Keratinocyte (primary cell): ENCODE measurements at regions not wholly inside any gene's neighbourhood (a gene's known extent, or its start where the extent isn't known, plus 50 kb on each side); places are given as distances from the start of the nearest gene placed in this dataset.
A peak's percentile ranks its signal among the peaks of the same experiment; 100 is the strongest.
"Not testable (repeated sequence)": the region's sequence is repeated elsewhere in the genome, so short reads cannot be mapped to it uniquely, and the experiment has no call there.

Experiments
- DNase-seq: peaks from one replicate; pipeline ENCODE4 v3.0.0-alpha.2; 2011; ENCODE audit warnings: low read depth, missing footprints, low spot score
- FAIRE-seq: peaks from 2 replicates; lab custom pipeline; 2011; peaks lifted over from hg19 to GRCh38; lab: Jason Lieb, UNC
- H2AFZ ChIP-seq: 2 replicates; pipeline ENCODE4 v1.6.0; 2012; ENCODE audit warnings: low read length, control low read depth, inconsistent platforms; ENCODE audit not compliant: control insufficient read depth
- H3K27ac ChIP-seq: 2 replicates; pipeline ENCODE4 v1.5.1; 2011; ENCODE audit warnings: low read length; ENCODE audit not compliant: control insufficient read depth, insufficient read depth
- H3K27me3 ChIP-seq: 3 replicates; pipeline ENCODE4 v1.6.0; 2011; ENCODE audit warnings: low read length; ENCODE audit not compliant: control insufficient read depth, insufficient read depth; ENCODE audit errors: extremely low read depth
- H3K36me3 ChIP-seq, 2 experiments: 2 replicates in 1 of 2; 3 replicates in 1 of 2; pipeline ENCODE4 v1.5.1; 2011; ENCODE audit warnings: low read length in 2 of 2, mild to moderate bottlenecking in 1 of 2; ENCODE audit not compliant: control insufficient read depth in 2 of 2, insufficient read depth in 2 of 2; ENCODE audit errors: extremely low read depth in 1 of 2
- H3K4me1 ChIP-seq: 3 replicates; pipeline ENCODE4 v1.5.1; 2011; ENCODE audit warnings: low read length; ENCODE audit not compliant: control insufficient read depth, insufficient read depth; ENCODE audit errors: extremely low read depth
- H3K4me2 ChIP-seq: 3 replicates; pipeline ENCODE4 v1.6.0; 2011; ENCODE audit warnings: low read depth, low read length; ENCODE audit not compliant: control insufficient read depth, insufficient read depth; ENCODE audit errors: extremely low read depth
- H3K4me3 ChIP-seq, 3 experiments: fragments of 200-600 bp in 1 of 3; sonication (generic) in 1 of 3; 2 replicates in 2 of 3; 3 replicates in 1 of 3; pipeline ENCODE4 v1.5.1; 2011 to 2016; ENCODE audit warnings: low read length in 3 of 3, mild to moderate bottlenecking in 3 of 3, control low read depth in 2 of 3, inconsistent platforms in 1 of 3, low read depth in 1 of 3, mixed read lengths in 1 of 3, mixed run types in 1 of 3, moderate library complexity in 1 of 3; ENCODE audit not compliant: control insufficient read depth in 2 of 3, insufficient read depth in 2 of 3; ENCODE audit errors: extremely low read depth in 1 of 3
- H3K79me2 ChIP-seq: 2 replicates; pipeline ENCODE4 v1.6.0; 2012; ENCODE audit warnings: low read length; ENCODE audit not compliant: control insufficient read depth, insufficient read depth
- H3K9ac ChIP-seq: 3 replicates; pipeline ENCODE4 v1.6.0; 2011; ENCODE audit warnings: low read length; ENCODE audit not compliant: control insufficient read depth, insufficient read depth; ENCODE audit errors: extremely low read depth
- H3K9me1 ChIP-seq: 3 replicates; pipeline ENCODE4 v1.6.0; 2011; ENCODE audit warnings: low read length; ENCODE audit not compliant: control insufficient read depth, insufficient read depth; ENCODE audit errors: extremely low read depth
- H3K9me3 ChIP-seq: 2 replicates; pipeline ENCODE4 v1.5.1; 2012; ENCODE audit warnings: low read depth, low read length; ENCODE audit not compliant: control insufficient read depth
- H4K20me1 ChIP-seq: 3 replicates; pipeline ENCODE4 v1.6.0; 2011; ENCODE audit warnings: low read length; ENCODE audit not compliant: control insufficient read depth, insufficient read depth; ENCODE audit errors: extremely low read depth
- dilution Hi-C: fragments of 300-500 bp; cut with MboI; formaldehyde crosslinking; loops from one replicate; pipeline ENCODE4 v1.7.0; 2020; ENCODE audit warnings: low sequenced_read_pairs; ENCODE audit not compliant: extremely low pct_ligation_motif_present

DNA sequence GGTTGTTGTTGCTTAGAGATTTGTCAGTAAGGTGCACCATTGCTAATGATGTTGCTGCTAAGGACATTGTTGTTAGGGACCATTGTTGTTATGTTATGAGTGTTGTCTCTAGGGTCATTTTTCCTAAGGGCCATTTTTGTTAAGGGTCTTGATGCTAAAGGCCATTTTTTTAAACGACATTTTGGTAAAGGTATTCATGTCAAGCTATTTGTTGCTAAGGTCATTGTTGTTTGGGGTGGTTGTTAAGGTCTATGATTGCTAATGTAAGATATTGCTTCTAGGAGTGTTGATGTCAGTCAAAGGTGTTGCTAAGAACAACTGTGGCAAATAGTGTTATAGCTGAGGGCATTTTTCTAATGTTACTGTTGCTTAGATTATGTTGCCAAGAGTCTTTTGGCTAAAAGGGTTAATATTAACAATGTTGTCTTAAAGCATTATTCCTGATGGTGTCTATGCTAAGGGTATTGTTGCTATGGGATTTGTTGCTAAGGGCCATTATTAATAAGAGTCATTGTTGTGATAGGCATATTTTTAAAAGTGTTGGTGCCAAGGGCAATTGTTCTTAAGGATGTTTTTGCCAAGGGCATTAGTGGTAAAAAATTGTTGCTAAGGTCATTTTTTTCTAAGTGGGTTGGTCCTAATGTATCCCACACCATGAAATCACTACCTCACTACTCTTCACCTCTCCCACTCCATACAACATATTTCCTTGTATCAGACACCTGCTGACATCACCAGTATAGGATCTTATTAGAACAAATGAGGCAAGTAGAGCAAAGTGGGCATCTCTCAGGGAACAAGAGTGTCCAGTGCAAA lies 56.2 kb downstream of the SPATA31A6 start:
- H3K4me1 ChIP-seq, H3K27me3 ChIP-seq, H3K9me1 ChIP-seq, H3K36me3 ChIP-seq, H2AFZ ChIP-seq, H3K79me2 ChIP-seq, H3K4me3 ChIP-seq, DNase-seq, H3K4me2 ChIP-seq, H3K27ac ChIP-seq, H3K9ac ChIP-seq, H3K9me3 ChIP-seq, dilution Hi-C loops, H4K20me1 ChIP-seq, FAIRE-seq: not testable (repeated sequence)

DNA sequence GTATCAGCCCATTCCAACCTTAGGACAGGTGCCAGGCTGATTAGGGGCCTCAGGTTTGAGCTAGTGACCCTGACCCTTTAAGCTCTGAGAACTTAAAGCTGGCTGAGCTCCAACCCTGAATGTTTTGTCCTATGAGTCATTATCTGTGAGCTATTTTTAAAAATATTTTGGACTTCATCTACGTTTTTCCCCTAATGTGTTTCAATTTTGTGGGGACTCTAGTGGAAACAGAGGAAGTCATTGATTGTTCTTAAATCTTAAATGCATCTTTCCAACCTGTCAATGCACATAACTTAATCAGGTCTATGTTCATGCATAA lies 56.8 kb downstream of the SPATA31A6 start:
- H3K27ac ChIP-seq, H4K20me1 ChIP-seq, H2AFZ ChIP-seq, H3K79me2 ChIP-seq, H3K4me2 ChIP-seq, FAIRE-seq, DNase-seq, H3K27me3 ChIP-seq, dilution Hi-C loops, H3K4me1 ChIP-seq, H3K9me1 ChIP-seq, H3K4me3 ChIP-seq, H3K9me3 ChIP-seq, H3K36me3 ChIP-seq, H3K9ac ChIP-seq: not testable (repeated sequence)

GRCh38 chr9:42243211-42243610 lies 59.8 kb downstream of the SPATA31A6 start:
- H4K20me1 ChIP-seq, H2AFZ ChIP-seq, dilution Hi-C loops, H3K4me3 ChIP-seq, FAIRE-seq, H3K9me3 ChIP-seq, H3K9ac ChIP-seq, H3K9me1 ChIP-seq, H3K27ac ChIP-seq, H3K4me1 ChIP-seq, H3K36me3 ChIP-seq, H3K27me3 ChIP-seq, H3K4me2 ChIP-seq, H3K79me2 ChIP-seq: not testable (repeated sequence)
- peak; percentile 28 for DNase-seq

DNA sequence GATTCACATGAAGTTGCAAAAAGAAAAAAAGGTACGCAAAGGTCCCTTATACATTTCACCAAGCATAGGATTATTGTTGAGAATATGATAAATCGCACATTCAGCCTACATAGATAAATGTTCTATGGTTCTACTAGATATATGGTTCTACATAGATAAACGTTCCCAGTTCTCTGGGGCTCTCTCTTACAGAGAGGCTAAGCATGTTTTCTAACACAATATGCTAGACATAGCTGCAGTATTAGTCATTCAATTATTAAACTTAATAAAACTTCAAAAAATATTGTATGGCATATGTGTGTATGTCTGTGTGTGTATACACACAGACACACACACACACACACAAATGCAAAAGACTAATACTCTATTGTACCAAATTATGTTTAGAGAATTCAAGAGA lies 60.4 kb downstream of the SPATA31A6 start:
- H3K79me2 ChIP-seq, H3K4me2 ChIP-seq, H4K20me1 ChIP-seq, H3K36me3 ChIP-seq, H3K4me3 ChIP-seq, H3K9me3 ChIP-seq, dilution Hi-C loops, DNase-seq, H3K27ac ChIP-seq, H3K4me1 ChIP-seq, H3K9me1 ChIP-seq, H3K27me3 ChIP-seq, FAIRE-seq, H2AFZ ChIP-seq, H3K9ac ChIP-seq: not testable (repeated sequence)

GRCh38 chr9:42268729-42269128 lies 85.3 kb downstream of the SPATA31A6 start:
- H2AFZ ChIP-seq, H3K9me3 ChIP-seq, H3K9me1 ChIP-seq, dilution Hi-C loops, FAIRE-seq, H3K4me2 ChIP-seq, DNase-seq, H3K4me3 ChIP-seq, H3K4me1 ChIP-seq, H3K9ac ChIP-seq, H3K36me3 ChIP-seq, H3K27ac ChIP-seq, H3K27me3 ChIP-seq, H4K20me1 ChIP-seq, H3K79me2 ChIP-seq: not testable (repeated sequence)
